ENCODE measurements at regions not wholly inside any gene's neighbourhood (a gene's known extent, or its start where the extent isn't known, plus 50 kb on each side); places are given as distances from the start of the nearest gene placed in this dataset.

GRCh38 chr3:5063724-5064123, 58.4 kb upstream of the ARL8B start:
- Histone ChIP-seq H3K4me3 (no peak overlapping the region), H3K4me2 (no peak overlapping the region), H3K4me1 (no peaks in the 10 kb centered on the region), H3K9ac (no peak overlapping the region), H3K9me3 (no peaks in the 10 kb centered on the region), H3K27ac (no peak overlapping the region), H3K27me3 (no peaks in the 10 kb centered on the region), H3K36me3 (no peaks in the 10 kb centered on the region), H4K20me1 (no peaks in the 10 kb centered on the region)
- TF ChIP-seq Cebpa-rat (IDR thresholded peaks at IDR 0.05): no peak

- Histone ChIP-seq H4K20me1 (no peaks in the 10 kb centered on the region), H3K4me3 (no peak overlapping the region), H3K36me3 (no peaks in the 10 kb centered on the region), H3K4me2 (no peak overlapping the region), H3K4me1 (no peaks in the 10 kb centered on the region), H3K27me3 (no peaks in the 10 kb centered on the region), H3K27ac (no peak overlapping the region), H3K9me3 (no peaks in the 10 kb centered on the region), H3K9ac (no peak overlapping the region)
- no peak for TF ChIP-seq Cebpa-rat (IDR thresholded peaks at IDR 0.05)
Measured at GRCh38 chr3:5068531-5069050, 53.5 kb upstream of the ARL8B start.

GRCh38 chr3:5069627-5070026, 52.5 kb upstream of the ARL8B start:
- H3K4me3 ChIP-seq: no peak overlapping the region
- H3K4me1 ChIP-seq: no peaks in the 10 kb centered on the region
- TF ChIP-seq Cebpa-rat (IDR thresholded peaks at IDR 0.05): no peak
- H3K36me3 ChIP-seq: no peaks in the 10 kb centered on the region
- no peaks in the 10 kb centered on the region for H3K9me3 ChIP-seq
- no peaks in the 10 kb centered on the region for H3K27me3 ChIP-seq
- no peak overlapping the region for H3K27ac ChIP-seq
- H4K20me1 ChIP-seq: no peaks in the 10 kb centered on the region
- no peak overlapping the region for H3K9ac ChIP-seq
- no peak overlapping the region for H3K4me2 ChIP-seq

GRCh38 chr3:5071061-5071460, 51.0 kb upstream of the ARL8B start:
- Histone ChIP-seq H3K4me2 (no peak overlapping the region), H3K9me3 (no peaks in the 10 kb centered on the region), H3K27me3 (no peaks in the 10 kb centered on the region), H3K9ac (no peak overlapping the region), H3K4me1 (no peaks in the 10 kb centered on the region), H3K36me3 (no peaks in the 10 kb centered on the region), H3K4me3 (no peak overlapping the region), H4K20me1 (no peaks in the 10 kb centered on the region), H3K27ac (no peak overlapping the region)
- TF ChIP-seq Cebpa-rat (IDR thresholded peaks at IDR 0.05): no peak

- H3K9ac ChIP-seq: no peak overlapping the region
- no peak overlapping the region for H3K27ac ChIP-seq
- no peak overlapping the region for H3K4me2 ChIP-seq
- no peaks in the 10 kb centered on the region for H3K27me3 ChIP-seq
- H3K4me1 ChIP-seq: no peaks in the 10 kb centered on the region
- H3K9me3 ChIP-seq: no peaks in the 10 kb centered on the region
- H3K4me3 ChIP-seq: no peak overlapping the region
- no peak for TF ChIP-seq Cebpa-rat (IDR thresholded peaks at IDR 0.05)
- H4K20me1 ChIP-seq: no peaks in the 10 kb centered on the region
- no peaks in the 10 kb centered on the region for H3K36me3 ChIP-seq
Measured at GRCh38 chr3:5072100-5072816, 49.8 kb upstream of the ARL8B start.
